ENCODE measurements at regions not wholly inside any gene's neighbourhood (a gene's known extent, or its start where the extent isn't known, plus 50 kb on each side); places are given as distances from the start of the nearest gene placed in this dataset.

DNA sequence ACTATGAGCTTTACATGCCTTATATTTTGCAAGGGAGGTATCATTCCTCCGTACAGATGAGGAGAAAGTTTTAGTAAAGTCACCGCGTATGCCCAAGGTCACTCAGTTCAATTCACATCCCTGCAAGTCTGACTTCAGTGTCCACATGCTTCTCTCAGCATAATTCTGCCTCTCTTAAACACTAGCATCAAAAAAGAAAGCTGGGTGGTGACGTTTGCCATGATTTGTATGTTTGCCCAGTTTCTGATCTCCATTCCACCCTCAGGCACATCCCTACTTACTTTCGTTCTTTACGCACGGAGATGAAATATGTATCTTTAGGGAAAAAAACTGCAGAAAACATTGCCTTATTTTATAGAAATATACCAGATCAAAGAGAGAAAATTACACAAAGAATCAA lies 129.2 kb upstream of the PTPRM start:
- H3K27ac ChIP-seq = no peak overlapping the region
- 61 to 63% methylated on average over 7 of the region's 7 CpGs for WGBS, 2 donors
- H3K9me3 ChIP-seq = no peaks in the 10 kb centered on the region
- no peak for TF ChIP-seq CTCF (IDR thresholded peaks at IDR 0.05)
- no peaks in the 10 kb centered on the region for H3K4me1 ChIP-seq
- FAIRE-seq (no peak), ATAC-seq (no peak), DNase-seq (no peak)
- intact Hi-C loops (cut with DNase I) = no loop called here
- no peak overlapping the region for H3K4me3 ChIP-seq
- no peaks in the 10 kb centered on the region for H3K36me3 ChIP-seq
- H3K27me3 ChIP-seq = no peaks in the 10 kb centered on the region

DNA sequence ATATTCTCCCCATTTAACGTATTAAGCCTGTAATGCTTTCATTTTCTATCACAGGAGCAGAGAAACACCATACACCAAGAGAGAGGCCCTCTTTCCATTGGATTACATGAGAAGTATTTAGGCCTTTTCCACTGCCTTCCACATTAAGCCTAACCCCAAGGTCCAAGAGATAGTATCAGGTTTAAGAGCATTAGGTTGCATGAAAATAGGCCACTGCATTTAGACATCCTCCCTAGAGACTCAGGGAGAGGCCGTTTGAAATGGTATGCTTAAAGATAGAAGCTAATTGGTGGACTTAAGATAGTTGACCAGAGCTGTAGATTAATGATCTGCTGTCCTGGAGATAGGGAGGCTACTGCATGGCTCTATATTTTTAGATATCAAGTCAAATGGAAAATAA lies 128.5 kb upstream of the PTPRM start:
- Histone ChIP-seq H3K4me3 (no peak overlapping the region), H3K4me1 (no peaks in the 10 kb centered on the region), H3K9me3 (no peaks in the 10 kb centered on the region), H3K27ac (no peak overlapping the region), H3K27me3 (no peaks in the 10 kb centered on the region), H3K36me3 (no peaks in the 10 kb centered on the region)
- FAIRE-seq = no peak
- intact Hi-C loops (cut with DNase I) = no loop called here
- no peak for DNase-seq
- ATAC-seq = no peak
- TF ChIP-seq CTCF (IDR thresholded peaks at IDR 0.05) = no peak
- 41 to 43% methylated on average over 2 of the region's 2 CpGs for WGBS, 2 donors

DNA sequence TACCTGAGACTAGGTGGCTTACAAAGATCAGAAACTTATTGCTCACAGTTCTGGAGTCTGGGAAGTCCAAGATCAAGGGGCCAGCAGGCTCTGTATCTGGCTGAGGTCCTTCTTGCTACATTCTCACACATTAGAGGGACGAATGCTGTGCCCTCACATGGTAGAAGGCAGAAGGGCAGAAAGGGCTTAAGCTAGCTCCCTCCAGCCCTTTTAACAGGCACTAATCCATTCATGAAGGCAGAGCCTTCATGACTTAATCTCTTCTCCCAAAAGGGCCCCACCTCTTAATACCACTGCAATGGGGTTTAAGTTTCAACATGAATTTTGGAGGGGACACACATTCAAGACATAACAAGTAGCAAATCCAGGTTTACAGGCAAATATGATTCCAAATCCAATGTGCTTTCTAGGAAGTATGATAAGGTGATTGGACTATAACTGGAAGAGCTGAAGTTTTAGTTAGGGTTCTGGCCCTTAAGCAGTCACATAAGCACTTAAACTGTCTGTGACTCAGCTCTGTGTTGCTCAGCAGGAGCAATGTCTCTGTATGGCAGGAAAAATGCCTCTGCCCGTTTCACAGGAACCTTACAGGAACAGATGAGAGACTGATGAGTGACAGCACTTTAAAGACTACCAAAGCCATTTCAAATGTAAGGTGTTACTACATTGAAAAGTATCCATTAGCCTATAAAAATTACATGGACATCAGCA lies 119.6 kb upstream of the PTPRM start:
- FAIRE-seq = no peak

DNA sequence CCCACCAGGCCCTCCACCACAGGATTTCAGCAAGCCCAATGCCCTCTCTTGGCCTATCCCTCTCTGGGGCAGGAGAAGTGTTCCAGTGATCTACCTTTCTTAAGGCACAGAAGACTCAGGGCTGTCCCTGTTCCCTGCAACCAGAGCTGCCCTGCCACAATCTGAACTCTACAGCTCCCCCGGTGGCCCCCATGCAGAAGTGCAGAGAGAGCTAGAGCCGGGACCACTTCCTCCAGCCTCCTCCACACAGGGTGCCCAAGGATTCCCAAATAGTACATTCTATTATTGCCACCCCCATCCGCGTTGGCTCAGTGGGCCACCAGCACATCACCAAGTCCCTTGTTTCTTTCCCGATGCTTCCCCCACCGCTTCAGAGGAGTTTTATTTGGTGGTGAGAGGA lies 114.8 kb upstream of the PTPRM start:
- ATAC-seq = peak; percentile 72 to 91 (median 88)

More for the DNA sequence above, 119.6 kb upstream of the PTPRM start:
- Histone ChIP-seq H3K4me3 (no peak overlapping the region), H3K36me3 (no peaks in the 10 kb centered on the region), H3K9me3 (no peaks in the 10 kb centered on the region), H3K4me1 (no peaks in the 10 kb centered on the region), H3K27ac (no peak overlapping the region), H3K27me3 (no peaks in the 10 kb centered on the region)
- ATAC-seq (no peak), DNase-seq (no peak)
- 53 to 62% methylated on average over 2 of the region's 2 CpGs for WGBS, 2 donors
- intact Hi-C loops (cut with DNase I) = no loop called here
- no peak for TF ChIP-seq CTCF (IDR thresholded peaks at IDR 0.05)

More for the DNA sequence above, 114.8 kb upstream of the PTPRM start:
- peak in 3 of 4 donors; percentile 39 to 59 (median 55) for TF ChIP-seq CTCF (IDR thresholded peaks at IDR 0.05)
- Histone ChIP-seq H3K27ac (no peak overlapping the region), H3K9me3 (no peaks in the 10 kb centered on the region), H3K4me3 (no peak overlapping the region), H3K36me3 (no peaks in the 10 kb centered on the region), H3K27me3 (no peaks in the 10 kb centered on the region), H3K4me1 (no peaks in the 10 kb centered on the region)
- FAIRE-seq (no peak), DNase-seq (peak in 4 of 6 donors; percentile 5 to 66 (median 42))
- WGBS, 2 donors = 23% methylated on average over 6 of the region's 6 CpGs
- intact Hi-C loops (cut with DNase I) = no loop called here
